Transverse colon (tissue), 4 donors: ENCODE measurements at regions not wholly inside any gene's neighbourhood (a gene's known extent, or its start where the extent isn't known, plus 50 kb on each side); places are given as distances from the start of the nearest gene placed in this dataset.

Experiments used
- POLR2A ChIP-seq: fragments of 450-650 bp; IDR thresholded peaks from one replicate; pipeline ENCODE4 v1.6.1; 2016; ENCODE audit warnings: antibody characterized with exemption, mild to moderate bottlenecking, moderate library complexity
- POLR2AphosphoS5 ChIP-seq, 3 donors: sonication (generic); formaldehyde crosslinking; IDR thresholded peaks; one replicate each; pipeline ENCODE4 v1.6.1; 2016; ENCODE audit warnings: antibody characterized with exemption in 3 of 3
- TF ChIP-seq, protein P1 (sequence below), 5 experiments: fragments of 200-600 bp in 3 of 5; fragments of 450-650 bp in 2 of 5; sonication (generic) in 3 of 5; IDR thresholded peaks; 1 replicate in 2 of 5; 2 replicates in 3 of 5; pipeline ENCODE4 v1.5.1; 2016 to 2017; ENCODE audit warnings: antibody characterized with exemption in 5 of 5, inconsistent platforms in 3 of 5, mild to moderate bottlenecking in 2 of 5, moderate library complexity in 1 of 5

DNA sequence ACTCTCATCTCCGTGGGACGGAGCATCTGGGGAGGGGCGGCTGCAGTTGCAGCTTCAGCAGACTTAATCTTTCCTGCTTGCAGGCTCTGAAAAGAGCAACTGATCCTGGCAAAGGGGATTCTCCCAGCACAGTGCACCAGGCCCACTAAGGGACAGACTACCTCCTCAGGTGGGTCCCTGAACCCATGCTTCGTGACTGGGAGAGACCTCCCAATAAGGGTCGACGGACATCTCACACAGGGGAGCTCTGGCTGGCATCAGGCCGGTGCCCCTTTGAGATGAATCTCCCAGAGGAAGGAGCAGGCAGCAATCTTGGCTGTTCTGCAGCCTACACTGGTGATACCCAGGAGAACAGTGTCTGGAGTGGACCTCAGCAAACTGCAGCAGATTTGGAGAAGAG is 303.3 kb upstream of the FGF16 start:
- TF ChIP-seq POLR2A (no peak), POLR2AphosphoS5 (IDR thresholded peaks at IDR 0.05) (no peak)
- TF ChIP-seq, protein P1, sequence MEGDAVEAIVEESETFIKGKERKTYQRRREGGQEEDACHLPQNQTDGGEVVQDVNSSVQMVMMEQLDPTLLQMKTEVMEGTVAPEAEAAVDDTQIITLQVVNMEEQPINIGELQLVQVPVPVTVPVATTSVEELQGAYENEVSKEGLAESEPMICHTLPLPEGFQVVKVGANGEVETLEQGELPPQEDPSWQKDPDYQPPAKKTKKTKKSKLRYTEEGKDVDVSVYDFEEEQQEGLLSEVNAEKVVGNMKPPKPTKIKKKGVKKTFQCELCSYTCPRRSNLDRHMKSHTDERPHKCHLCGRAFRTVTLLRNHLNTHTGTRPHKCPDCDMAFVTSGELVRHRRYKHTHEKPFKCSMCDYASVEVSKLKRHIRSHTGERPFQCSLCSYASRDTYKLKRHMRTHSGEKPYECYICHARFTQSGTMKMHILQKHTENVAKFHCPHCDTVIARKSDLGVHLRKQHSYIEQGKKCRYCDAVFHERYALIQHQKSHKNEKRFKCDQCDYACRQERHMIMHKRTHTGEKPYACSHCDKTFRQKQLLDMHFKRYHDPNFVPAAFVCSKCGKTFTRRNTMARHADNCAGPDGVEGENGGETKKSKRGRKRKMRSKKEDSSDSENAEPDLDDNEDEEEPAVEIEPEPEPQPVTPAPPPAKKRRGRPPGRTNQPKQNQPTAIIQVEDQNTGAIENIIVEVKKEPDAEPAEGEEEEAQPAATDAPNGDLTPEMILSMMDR (IDR thresholded peaks at IDR 0.05) = no peak
